Epithelial cell of prostate (primary cell): ENCODE measurements at regions not wholly inside any gene's neighbourhood (a gene's known extent, or its start where the extent isn't known, plus 50 kb on each side); places are given as distances from the start of the nearest gene placed in this dataset.
"Not testable (repeated sequence)": the region's sequence is repeated elsewhere in the genome, so short reads cannot be mapped to it uniquely, and the experiment has no call there.

Experiments
- DNase-seq: peaks from one replicate; pipeline ENCODE4 v3.0.0-alpha.2; 2011; ENCODE audit warnings: low read depth, low spot score
- H3K27ac ChIP-seq: fragments of 450-650 bp; 2 replicates; pipeline ENCODE4 v1.5.1; 2017; ENCODE audit warnings: mild to moderate bottlenecking

DNA sequence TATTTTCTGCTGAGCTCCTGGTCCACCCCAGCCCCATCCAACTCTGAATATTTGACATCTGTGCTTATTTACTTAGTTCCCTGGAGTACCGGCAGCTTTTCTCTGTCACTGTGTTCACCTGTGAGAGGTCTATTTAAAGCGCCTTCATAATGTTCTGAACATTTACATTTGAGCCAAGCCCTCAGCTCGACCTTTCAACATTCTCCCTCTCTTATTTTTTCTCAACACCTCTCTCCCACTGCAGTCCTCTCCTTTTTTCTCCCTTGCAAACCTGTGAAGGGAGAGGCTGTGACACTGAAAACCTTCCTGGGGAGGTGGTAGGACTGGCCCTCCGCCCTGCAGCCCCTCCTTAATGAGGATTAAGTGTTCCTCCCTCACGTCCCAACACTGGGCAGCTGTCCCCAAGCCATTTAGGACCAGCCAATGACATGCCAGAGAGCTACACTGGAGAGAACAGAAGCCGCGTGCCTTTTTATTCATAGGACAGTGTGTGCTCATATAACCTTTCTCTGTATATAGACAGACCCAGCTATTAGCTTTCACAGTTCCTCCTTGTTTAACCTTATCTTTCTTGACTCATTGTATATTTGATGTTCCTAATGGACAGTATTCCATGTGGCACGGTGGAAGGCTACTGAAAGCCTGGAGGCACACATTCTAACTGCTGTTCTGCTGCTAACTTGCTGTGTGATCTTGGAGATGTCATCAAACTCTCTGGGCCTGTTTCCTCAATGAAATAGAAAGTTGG, 134.8 kb downstream of the NUFIP1 start:
- H3K27ac ChIP-seq, result peak overlapping the region; percentile 25
- no peak for DNase-seq

DNA sequence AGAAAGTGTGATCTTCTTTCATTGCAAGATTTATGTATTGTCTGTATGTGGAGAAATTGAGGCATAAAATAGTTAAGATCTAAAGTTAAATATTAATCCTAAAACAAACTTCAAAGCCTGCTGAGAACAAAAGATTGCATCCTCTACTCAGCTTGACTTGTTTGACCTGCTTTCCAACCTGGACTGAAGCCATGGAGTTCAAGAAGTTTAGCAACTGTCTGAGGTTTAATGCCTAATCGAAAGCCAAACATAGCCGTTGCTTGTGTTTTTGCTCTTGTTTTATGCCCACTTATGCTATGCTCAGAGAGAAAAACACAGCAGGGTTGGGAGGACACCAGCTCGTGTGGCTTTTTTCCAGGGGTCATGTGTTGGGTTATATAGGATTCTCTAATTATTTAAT, 135.6 kb downstream of the NUFIP1 start:
- peak; percentile 46 for DNase-seq
- H3K27ac ChIP-seq, result peak overlapping the region; percentile 25

DNA sequence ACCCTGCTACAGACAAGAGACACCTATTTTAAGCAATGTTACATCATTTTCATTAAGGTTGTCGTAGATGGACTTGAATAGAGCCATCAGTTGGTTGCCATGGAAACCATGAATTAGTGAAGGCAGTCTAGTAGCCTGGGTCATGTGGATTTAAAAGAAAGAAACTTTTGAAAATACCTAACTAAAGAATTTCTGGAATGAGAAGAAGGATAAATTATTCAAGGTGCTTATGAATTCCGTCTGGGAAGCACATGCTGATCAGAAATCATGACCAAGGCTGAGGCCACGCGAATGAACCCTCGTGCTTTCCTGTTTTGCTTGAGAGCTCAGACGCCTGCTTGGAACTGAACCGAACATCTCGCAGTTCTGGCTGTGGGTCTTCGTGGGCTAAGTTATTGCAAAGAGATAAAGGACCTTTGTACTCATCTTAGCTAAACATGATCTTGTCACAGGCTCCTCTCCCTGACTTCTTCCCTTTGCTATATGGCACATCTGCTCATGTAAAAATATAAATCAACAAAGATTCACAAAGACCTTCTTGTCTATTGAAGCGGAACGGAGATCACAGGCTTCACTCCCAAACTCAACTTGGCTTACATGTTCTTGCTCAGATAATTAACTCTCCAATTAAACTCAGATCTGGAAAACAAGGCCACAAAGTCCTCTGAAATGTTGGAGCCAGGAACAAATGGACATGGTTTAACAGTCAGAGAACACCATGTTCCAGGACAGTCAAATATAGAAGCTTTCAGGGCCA, 140.2 kb downstream of the NUFIP1 start:
- no peak overlapping the region for H3K27ac ChIP-seq
- no peak for DNase-seq

DNA sequence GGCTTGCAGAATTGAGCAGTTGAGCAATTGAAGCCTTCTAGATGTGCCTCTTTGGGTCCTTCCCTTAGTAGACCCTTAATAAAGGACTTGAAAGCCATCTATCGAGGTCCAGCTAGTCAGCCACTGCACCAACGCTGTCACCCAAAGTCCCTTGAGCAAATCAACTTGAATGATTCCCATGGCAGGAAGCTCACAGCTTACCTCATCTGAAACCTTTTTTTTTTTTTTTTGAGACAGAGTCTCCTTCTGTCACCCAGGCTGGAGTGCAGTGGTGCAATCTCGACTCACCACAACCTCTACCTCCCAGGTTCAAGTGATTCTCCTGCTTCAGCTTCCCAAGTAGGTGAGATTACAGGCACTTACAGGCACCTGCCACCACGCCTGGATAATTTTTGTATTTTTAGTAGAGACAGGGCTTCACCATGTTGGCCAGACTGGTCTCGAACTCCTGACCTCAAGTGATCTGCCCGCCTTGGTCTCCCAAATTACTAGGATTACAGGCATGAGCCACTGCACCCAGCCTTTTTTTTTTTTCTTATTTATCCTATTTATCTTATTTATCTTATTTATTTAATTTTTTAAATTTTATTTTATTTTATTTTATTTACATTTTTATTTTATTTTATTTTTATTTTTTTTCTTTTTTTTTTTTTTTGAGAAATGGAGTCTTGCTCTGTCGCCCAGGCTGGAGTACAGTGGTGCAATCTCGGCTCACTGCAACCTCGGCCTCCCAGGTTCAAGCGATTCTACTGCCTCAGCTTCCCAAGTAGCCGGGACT, 143.8 kb downstream of the NUFIP1 start:
- not testable (repeated sequence) for DNase-seq

DNA sequence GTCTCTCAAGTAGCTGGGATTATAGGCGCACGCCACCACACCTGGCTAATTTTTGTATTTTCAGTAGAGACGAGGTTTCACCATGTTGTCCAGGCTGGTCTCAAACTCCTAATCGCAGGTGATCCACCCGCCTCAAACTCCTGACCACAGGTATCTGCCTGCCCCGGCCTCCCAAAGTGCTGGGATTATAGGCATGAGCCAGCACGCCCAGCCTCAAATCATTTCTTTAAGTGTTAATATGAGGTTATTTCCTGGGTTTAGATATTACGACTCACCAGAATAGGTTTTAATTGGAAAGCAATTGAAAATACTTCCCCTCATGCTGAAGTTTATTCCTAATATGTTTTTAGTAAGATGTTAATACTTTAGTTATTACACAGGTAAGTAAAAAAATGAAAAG, 144.5 kb downstream of the NUFIP1 start:
- DNase-seq, result no peak

More for the DNA sequence above, 143.8 kb downstream of the NUFIP1 start:
- H3K27ac ChIP-seq, result peak overlapping the region; percentile 31

DNA sequence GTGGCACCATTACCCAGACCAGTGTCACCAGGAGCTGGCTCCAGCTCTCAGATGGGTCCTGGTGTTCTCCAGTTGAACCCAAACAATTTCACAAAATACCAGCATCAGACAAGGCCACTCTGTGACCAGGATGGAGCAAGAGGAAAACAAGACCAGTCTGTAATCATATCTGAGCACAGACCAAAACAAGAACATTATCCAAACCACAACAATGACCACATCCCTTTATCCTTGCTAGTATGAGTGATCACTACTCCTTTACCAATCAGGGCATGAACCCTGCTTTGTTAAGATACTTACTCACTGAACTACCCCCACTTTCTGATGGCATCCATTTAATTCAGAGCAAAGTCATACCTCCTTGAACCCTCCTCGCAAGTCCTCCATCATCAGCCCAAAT, 145.9 kb downstream of the NUFIP1 start:
- no peak overlapping the region for H3K27ac ChIP-seq
- no peak for DNase-seq

More for the DNA sequence above, 144.5 kb downstream of the NUFIP1 start:
- H3K27ac ChIP-seq, result peak overlapping the region; percentile 31

DNA sequence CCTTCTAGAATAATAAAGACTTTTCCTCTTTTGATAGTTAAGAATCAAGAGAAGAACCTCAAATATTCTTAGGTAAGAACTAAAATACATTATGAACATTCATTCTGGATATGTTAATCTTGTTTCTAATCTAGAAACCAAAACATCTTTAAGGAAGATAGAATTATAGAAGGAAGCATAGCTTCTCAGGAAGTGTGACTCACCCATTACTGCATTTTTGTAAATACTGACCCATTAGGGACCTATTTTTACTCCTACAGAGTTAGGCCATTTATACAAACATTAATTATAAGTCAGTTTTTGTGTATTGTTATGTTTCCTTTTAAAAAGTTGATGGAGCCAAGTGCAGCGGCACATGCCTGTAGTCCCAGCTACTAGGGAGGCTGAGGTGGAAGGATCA, 147.1 kb downstream of the NUFIP1 start:
- H3K27ac ChIP-seq, result peak overlapping the region; percentile 24
- no peak for DNase-seq

DNA sequence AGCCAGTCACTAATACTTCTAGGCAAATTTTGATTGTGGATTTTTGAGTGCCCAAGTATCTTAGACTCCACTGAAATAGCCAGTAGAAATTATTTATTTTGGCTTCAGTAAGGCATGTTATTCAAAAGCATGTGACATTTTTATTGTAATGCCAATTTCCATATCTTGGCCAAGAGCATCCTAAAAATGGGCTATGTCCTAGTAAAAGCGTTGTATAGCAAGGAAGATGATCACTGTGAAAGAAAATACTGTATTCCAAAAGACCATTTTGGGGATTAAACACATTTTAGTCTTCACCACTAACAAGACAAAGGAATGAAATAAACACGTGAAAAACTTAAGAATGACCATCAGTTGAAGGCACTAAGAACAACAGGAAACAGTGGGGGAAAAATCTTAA, 149.1 kb downstream of the NUFIP1 start:
- no peak for DNase-seq

DNA sequence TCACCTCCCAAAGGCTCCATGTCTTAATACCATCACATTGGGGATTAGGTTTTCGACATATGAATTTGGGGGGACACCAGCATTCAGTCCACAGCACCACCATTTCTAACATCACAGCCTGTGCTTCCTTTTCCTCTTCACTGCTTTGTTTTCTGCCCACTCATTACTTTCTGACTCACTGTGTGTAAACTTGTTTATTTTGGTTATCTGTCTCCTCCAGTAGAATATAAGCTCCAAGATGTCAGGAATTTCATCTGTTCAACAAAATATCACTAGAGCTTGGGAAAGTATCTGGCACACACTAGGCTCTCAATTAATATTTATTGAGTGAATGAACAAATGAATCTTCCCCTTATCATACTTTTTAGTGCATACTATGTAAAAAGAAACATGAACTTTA, 152.0 kb downstream of the NUFIP1 start:
- no peak overlapping the region for H3K27ac ChIP-seq
- no peak for DNase-seq

More for the DNA sequence above, 149.1 kb downstream of the NUFIP1 start:
- no peak overlapping the region for H3K27ac ChIP-seq

DNA sequence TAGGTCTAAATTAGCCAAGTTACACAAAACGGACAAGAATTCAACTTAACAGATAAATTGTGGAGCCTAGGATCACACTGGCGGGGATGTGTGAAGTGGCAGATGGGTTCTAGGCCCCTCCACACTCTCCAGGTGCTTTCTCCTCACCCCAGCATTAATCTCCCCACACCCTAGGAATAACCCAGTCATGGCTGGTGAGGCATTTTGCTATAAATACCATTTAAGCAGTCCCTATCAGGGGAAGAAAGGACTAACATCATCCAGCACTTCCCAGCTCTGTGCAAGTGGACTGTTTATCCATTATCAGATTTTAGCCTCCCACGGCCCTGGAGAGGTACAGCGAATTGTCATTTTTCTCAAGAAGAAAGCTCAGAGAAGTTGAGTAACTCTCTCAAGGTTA, 154.9 kb downstream of the NUFIP1 start:
- H3K27ac ChIP-seq, result no peak overlapping the region
- no peak for DNase-seq

DNA sequence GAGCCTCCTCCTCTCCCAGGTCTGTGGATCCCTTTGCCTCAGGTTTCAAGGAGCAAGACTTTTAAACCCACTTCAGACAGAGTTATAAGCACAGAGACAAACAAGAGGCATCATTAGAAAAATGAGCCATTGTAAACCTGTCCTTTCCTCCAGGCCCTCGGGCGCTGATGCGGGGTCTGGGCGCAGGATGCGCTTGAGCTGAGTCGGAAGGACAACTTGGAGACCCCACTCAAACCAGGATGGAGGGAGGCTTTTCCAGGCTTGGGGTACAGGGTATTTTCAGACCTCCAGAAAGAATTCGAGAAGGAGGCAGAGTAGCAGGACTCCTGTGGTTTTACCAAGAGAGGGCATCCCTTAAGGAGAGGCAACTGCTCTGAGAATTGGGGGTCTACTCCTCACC, 155.6 kb downstream of the NUFIP1 start:
- DNase-seq, result no peak
- H3K27ac ChIP-seq, result no peak overlapping the region

DNA sequence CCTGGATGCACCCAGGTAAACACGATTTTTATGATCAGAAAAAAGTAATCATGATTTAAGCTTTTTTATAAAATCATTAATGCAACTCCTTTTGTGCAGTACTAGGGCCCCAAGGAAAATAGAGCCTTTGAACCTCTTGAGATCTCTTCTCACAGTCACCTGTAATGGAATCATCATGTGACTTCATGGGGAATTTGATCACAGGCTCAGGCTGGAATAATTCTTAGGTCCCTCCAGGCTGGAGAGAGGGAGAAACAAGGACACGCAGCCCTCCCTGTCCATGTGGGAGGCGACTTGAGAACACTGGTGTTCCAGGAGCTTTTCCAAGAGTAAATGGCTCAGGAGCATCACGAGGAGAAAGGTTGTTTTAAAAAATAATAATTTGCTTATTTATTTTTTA, 156.1 kb downstream of the NUFIP1 start:
- no peak for DNase-seq
- H3K27ac ChIP-seq, result no peak overlapping the region

DNA sequence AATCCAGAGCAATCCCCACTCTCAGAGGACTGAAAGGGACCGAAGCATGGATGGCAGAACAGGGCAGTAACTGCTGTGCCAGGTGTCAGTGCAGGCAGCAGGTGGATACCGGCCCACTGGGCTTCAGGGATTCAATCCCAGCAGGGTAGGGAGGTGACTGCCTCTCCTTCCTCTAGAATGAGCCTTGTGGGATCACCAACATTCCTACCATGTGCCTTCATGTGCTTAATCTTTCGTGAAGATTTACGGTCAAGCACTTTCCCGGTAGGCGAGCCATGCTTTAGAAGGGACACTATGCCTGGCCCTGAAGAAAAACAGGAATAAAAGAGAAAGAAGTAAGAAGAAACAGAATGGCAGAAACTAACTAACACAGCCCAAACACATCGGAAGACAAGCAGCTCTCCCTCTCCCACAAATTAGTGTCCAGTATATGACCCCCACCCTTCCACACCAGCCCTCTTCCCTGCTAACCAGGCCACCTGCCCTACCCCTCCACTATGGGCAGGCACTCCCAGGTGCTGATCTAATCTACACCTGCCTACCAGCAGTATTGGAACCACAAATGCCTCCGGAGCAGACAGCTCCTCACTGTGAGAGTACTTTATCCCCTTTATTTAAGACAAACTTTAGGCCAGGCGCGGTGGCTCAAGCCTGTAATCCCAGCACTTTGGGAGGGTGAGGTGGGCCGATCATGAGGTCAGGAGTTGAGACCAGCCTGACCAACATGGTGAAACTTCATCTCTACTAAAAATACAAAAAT, 162.5 kb downstream of the NUFIP1 start:
- no peak for DNase-seq
- no peak overlapping the region for H3K27ac ChIP-seq

DNA sequence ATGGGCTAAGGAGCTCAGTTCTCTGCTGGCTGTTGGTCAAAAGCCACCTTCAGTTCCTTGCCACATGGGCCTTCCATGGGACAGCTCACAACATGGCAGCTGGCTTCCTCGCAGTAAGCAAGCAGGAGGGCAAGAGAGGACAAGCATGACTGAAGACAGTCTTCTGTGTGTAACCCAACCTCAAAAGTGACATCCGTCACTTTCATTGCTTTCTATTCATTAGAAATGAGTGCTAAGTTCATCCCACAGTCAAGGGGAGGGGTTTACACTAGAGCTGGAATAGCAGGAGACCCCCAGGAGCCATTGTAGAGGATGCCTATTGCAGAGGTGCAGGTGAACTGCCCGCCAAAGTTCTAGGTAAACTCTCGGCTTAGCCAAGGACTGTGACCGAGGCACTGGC, 163.3 kb downstream of the NUFIP1 start:
- DNase-seq, result no peak

DNA sequence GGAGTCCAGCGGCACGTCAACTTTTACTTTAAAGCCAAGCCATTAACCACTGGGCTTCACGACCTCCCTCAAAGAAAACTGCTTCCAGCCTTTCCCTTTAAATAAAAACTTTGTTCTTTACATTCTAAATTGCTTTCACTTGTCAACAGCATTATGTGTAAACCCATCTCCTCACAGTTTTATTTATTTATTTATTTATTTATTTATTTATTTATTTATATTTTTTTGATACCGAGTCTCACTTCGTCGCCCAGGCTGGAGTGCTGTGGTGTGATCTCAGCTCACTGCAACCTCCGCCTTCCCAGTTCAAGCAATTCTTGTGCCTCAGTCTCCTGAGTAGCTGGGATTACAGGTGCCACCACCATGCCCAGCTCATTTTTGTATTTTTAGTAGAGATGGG, 165.7 kb downstream of the NUFIP1 start:
- H3K27ac ChIP-seq, DNase-seq: not testable (repeated sequence)

More for the DNA sequence above, 163.3 kb downstream of the NUFIP1 start:
- H3K27ac ChIP-seq, result no peak overlapping the region

DNA sequence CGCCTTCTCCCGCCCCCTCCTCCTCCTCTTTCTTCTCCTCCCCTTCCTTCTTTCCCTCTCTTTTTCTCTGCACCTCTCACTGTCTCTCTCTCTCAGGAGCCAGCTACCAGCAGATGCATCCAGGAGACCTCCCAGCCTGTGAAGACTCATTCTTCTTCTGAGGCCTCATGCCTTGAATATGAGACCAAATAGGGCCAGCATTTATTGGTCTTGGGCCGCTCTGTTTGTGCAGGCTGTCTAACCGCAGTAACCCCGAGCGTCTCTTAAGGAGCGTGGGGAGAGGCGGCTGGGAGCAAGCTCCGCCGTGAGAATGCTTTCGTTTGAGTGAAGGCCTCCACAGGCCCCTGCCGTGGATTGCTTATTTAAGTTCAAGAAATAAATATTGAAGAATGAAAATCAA, 167.0 kb downstream of the NUFIP1 start:
- H3K27ac ChIP-seq, result no peak overlapping the region
- DNase-seq, result no peak

DNA sequence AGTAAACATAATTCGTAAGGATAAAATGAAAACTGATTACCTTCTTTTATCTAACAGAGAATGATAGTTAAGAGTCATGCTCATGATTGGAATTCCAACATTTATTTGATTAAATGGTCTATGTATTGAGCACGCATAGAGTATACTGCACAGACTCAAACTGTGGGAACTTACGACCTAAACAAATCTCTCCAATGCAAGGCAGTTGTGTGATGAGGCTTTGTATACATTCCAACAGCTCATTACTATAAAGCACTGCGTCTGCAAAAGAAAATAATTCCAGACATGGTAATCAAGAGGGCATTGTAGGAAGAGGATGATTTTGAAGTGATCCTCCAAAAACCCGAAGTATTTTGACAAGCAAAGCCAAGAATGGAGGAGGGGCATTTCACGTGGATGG, 169.5 kb downstream of the NUFIP1 start:
- no peak for DNase-seq
- no peak overlapping the region for H3K27ac ChIP-seq

DNA sequence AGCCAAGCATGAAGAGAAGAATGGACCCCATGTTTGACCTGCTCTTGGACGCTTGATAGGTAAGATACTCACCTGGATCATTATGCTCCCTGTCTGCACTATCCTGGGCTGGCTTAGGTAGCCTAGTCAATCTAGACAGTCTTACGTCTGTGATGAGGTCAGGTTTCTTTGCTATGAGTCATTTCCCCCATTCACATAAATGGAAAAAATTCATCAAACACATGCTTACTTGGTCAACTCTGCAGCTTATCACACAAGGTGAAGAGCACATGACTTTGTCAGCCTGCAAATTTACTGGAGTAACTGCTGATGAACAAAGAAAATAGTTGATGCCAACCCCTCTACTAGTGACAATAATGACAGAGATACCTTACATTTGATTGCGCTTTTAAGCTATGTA, 170.0 kb downstream of the NUFIP1 start:
- H3K27ac ChIP-seq, result no peak overlapping the region
- peak; percentile 56 for DNase-seq

DNA sequence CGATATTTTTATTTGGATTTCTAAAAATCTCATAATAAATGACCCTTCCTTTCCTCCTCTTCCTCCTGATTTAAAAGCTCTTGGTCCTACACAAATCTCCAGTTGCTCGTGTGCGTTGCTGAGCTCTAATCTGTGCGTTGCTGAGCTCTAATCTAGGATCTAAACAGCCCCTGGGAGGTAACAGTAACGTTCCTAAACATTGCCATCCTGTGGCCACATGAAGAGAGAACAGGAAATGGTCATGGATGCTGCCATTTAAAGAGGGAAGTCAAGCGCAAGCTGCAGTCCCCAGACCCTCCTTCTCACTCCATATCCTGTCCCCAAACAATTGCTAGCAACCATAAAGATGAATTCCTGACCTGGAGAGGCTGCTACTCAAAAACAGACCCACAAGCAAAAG, 170.8 kb downstream of the NUFIP1 start:
- no peak overlapping the region for H3K27ac ChIP-seq
- DNase-seq, result no peak

DNA sequence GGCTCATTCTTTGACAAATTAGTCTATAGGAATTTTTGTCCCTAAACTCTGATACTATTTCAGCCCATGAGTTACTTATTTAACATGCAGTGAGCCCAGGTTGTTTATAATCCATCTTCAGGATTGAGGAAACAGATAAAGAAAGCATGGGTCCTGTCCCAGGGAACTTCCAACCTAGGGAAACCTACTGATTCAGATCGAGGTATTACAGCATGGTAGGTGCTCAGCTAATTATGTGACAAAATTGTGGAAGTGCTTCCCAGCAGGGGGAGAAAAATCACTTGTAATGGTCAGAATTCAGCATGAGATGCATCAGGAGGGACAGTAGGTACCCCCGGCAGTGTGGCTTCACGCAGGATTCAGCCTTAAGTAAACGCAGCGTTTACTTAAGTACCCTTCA, 171.3 kb downstream of the NUFIP1 start:
- H3K27ac ChIP-seq, result peak overlapping the region; percentile 51
- DNase-seq, result no peak
